Erythroblast (primary cell): ENCODE measurements at regions not wholly inside any gene's neighbourhood (a gene's known extent, or its start where the extent isn't known, plus 50 kb on each side); places are given as distances from the start of the nearest gene placed in this dataset.

Experiments
- GATA1 ChIP-seq: IDR thresholded peaks from 2 replicates; pipeline ENCODE4 v1.6.1; 2011; ENCODE audit warnings: low read depth, mild to moderate bottlenecking, control low read depth, low read length, moderate library complexity
- POLR2A ChIP-seq: IDR thresholded peaks from 2 replicates; pipeline ENCODE4 v1.6.1; 2011; ENCODE audit warnings: mild to moderate bottlenecking, low read length

- TF ChIP-seq POLR2A = no peak
- TF ChIP-seq GATA1 = no peak
Measured at GRCh38 chr12:32051511-32052211, 55.0 kb upstream of the BICD1 start.
